MM.1S (cell line): ENCODE measurements at regions not wholly inside any gene's neighbourhood (a gene's known extent, or its start where the extent isn't known, plus 50 kb on each side); places are given as distances from the start of the nearest gene placed in this dataset.

Source experiments
- DNase-seq: peaks from one replicate; pipeline ENCODE4 v3.0.0-alpha.2; 2015
- H2AFZ ChIP-seq: fragments of 300-600 bp; sonication (generic); 2 replicates; pipeline ENCODE4 v1.6.0; 2016; ENCODE audit warnings: antibody characterized with exemption, low read length
- H3F3A ChIP-seq: fragments of 300-600 bp; sonication (generic); 2 replicates; pipeline ENCODE4 v1.6.1; 2016; ENCODE audit warnings: mild to moderate bottlenecking, antibody characterized with exemption, low read length, moderate library complexity, mixed read lengths; ENCODE audit not compliant: insufficient read depth
- H3K27ac ChIP-seq: fragments of 300-600 bp; sonication (generic); 2 replicates; pipeline ENCODE4 v1.5.1; 2016; ENCODE audit warnings: mild to moderate bottlenecking, low read length
- H3K27me3 ChIP-seq: fragments of 300-600 bp; sonication (generic); replicated peaks from 2 replicates; pipeline ENCODE4 v1.6.0; 2016; ENCODE audit warnings: low read length; ENCODE audit not compliant: insufficient read depth
- H3K36me3 ChIP-seq: fragments of 300-600 bp; sonication (generic); replicated peaks from 2 replicates; pipeline ENCODE4 v1.6.1; 2016; ENCODE audit warnings: mild to moderate bottlenecking, low read length, mixed read lengths; ENCODE audit not compliant: insufficient read depth
- H3K4me1 ChIP-seq: fragments of 300-600 bp; sonication (generic); 2 replicates; pipeline ENCODE4 v1.6.1; 2016; ENCODE audit warnings: low read length, mixed read lengths
- H3K4me2 ChIP-seq: fragments of 300-600 bp; sonication (generic); 2 replicates; pipeline ENCODE4 v1.6.0; 2016; ENCODE audit warnings: low read depth, low read length
- H3K4me3 ChIP-seq: fragments of 300-600 bp; sonication (generic); 2 replicates; pipeline ENCODE4 v1.5.1; 2016; ENCODE audit warnings: low read length, mixed read lengths
- H3K79me2 ChIP-seq: fragments of 300-600 bp; sonication (generic); 2 replicates; pipeline ENCODE4 v1.6.1; 2016; ENCODE audit warnings: mixed run types, low read length, mixed read lengths
- H3K9ac ChIP-seq: fragments of 300-600 bp; sonication (generic); 2 replicates; pipeline ENCODE4 v1.6.1; 2016; ENCODE audit warnings: low read length, mixed read lengths
- H3K9me2 ChIP-seq: fragments of 300-600 bp; sonication (generic); replicated peaks from 2 replicates; pipeline ENCODE4 v1.6.1; 2016; ENCODE audit warnings: mild to moderate bottlenecking, low read length, mixed read lengths; ENCODE audit not compliant: insufficient read depth
- H3K9me3 ChIP-seq: fragments of 300-600 bp; sonication (generic); replicated peaks from 2 replicates; pipeline ENCODE4 v1.6.1; 2016; ENCODE audit warnings: mild to moderate bottlenecking, low read length, mixed read lengths; ENCODE audit not compliant: insufficient read depth
- H4K20me1 ChIP-seq: fragments of 300-600 bp; sonication (generic); 2 replicates; pipeline ENCODE4 v1.6.1; 2016; ENCODE audit warnings: mild to moderate bottlenecking, low read length, moderate library complexity, mixed read lengths; ENCODE audit not compliant: insufficient read depth
- EZH2 ChIP-seq: fragments of 300-600 bp; sonication (generic); optimal IDR thresholded peaks from 2 replicates; pipeline ENCODE3; 2017; ENCODE audit warnings: low read depth, mild to moderate bottlenecking, antibody characterized with exemption, low read length, mixed read lengths
- EZH2phosphoT487 ChIP-seq: fragments of 300-600 bp; sonication (generic); IDR thresholded peaks from 2 replicates; pipeline ENCODE4 v1.6.1; 2018; ENCODE audit warnings: antibody characterized with exemption, low read length
- TF ChIP-seq, protein P1 (sequence below): fragments of 300-600 bp; sonication (generic); IDR thresholded peaks from 2 replicates; pipeline ENCODE4 v1.5.1; 2016; ENCODE audit warnings: antibody characterized with exemption, low read length, mixed read lengths

GRCh38 chr7:52539414-52539813 lies 496.0 kb upstream of the POM121L12 start:
- Histone ChIP-seq H3K36me3 (no peaks in the 10 kb centered on the region), H3K9ac (no peak overlapping the region), H3K27me3 (no peaks in the 10 kb centered on the region), H3K9me2 (no peaks in the 10 kb centered on the region), H3F3A (no peaks in the 10 kb centered on the region), H3K4me1 (no peaks in the 10 kb centered on the region), H3K9me3 (no peaks in the 10 kb centered on the region), H4K20me1 (no peaks in the 10 kb centered on the region), H3K4me3 (no peak overlapping the region), H3K79me2 (no peaks in the 10 kb centered on the region), H2AFZ (no peak overlapping the region), H3K27ac (no peak overlapping the region), H3K4me2 (no peak overlapping the region)
- TF ChIP-seq, protein P1, sequence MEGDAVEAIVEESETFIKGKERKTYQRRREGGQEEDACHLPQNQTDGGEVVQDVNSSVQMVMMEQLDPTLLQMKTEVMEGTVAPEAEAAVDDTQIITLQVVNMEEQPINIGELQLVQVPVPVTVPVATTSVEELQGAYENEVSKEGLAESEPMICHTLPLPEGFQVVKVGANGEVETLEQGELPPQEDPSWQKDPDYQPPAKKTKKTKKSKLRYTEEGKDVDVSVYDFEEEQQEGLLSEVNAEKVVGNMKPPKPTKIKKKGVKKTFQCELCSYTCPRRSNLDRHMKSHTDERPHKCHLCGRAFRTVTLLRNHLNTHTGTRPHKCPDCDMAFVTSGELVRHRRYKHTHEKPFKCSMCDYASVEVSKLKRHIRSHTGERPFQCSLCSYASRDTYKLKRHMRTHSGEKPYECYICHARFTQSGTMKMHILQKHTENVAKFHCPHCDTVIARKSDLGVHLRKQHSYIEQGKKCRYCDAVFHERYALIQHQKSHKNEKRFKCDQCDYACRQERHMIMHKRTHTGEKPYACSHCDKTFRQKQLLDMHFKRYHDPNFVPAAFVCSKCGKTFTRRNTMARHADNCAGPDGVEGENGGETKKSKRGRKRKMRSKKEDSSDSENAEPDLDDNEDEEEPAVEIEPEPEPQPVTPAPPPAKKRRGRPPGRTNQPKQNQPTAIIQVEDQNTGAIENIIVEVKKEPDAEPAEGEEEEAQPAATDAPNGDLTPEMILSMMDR: no peak
- TF ChIP-seq EZH2: no peak
- no peak for TF ChIP-seq EZH2phosphoT487
- no peak for DNase-seq

- no peak for DNase-seq
- TF ChIP-seq EZH2 (no peak), EZH2phosphoT487 (no peak)
- TF ChIP-seq, protein P1: no peak
- H3K4me3 ChIP-seq: no peak overlapping the region
- H3K4me2 ChIP-seq: no peak overlapping the region
- no peak overlapping the region for H2AFZ ChIP-seq
- H4K20me1 ChIP-seq: no peaks in the 10 kb centered on the region
- no peaks in the 10 kb centered on the region for H3K9me3 ChIP-seq
- H3K27me3 ChIP-seq: no peaks in the 10 kb centered on the region
- no peaks in the 10 kb centered on the region for H3F3A ChIP-seq
- H3K36me3 ChIP-seq: no peaks in the 10 kb centered on the region
- H3K79me2 ChIP-seq: no peaks in the 10 kb centered on the region
- H3K9ac ChIP-seq: no peak overlapping the region
- no peaks in the 10 kb centered on the region for H3K4me1 ChIP-seq
- H3K27ac ChIP-seq: no peak overlapping the region
- no peaks in the 10 kb centered on the region for H3K9me2 ChIP-seq
These were observed 498.4 kb upstream of the POM121L12 start for GRCh38 chr7:52537051-52537450.

GRCh38 chr7:52525772-52526341 lies 509.6 kb upstream of the POM121L12 start:
- Histone ChIP-seq H3K9me2 (no peaks in the 10 kb centered on the region), H3K4me1 (peaks cover 10% of the 10 kb centered on the region; the same call in 1 of the 2 replicates), H4K20me1 (no peaks in the 10 kb centered on the region), H3F3A (no peaks in the 10 kb centered on the region), H3K27ac (no peak overlapping the region), H3K27me3 (no peaks in the 10 kb centered on the region), H3K4me2 (peak overlapping the region; percentile 15; the same call in 1 of the 2 replicates), H3K9me3 (no peaks in the 10 kb centered on the region), H3K36me3 (no peaks in the 10 kb centered on the region), H3K9ac (no peak overlapping the region), H3K4me3 (no peak overlapping the region), H3K79me2 (no peaks in the 10 kb centered on the region), H2AFZ (no peak overlapping the region)
- no peak for TF ChIP-seq EZH2phosphoT487
- TF ChIP-seq, protein P1: no peak
- no peak for TF ChIP-seq EZH2
- DNase-seq: no peak
